ENCODE measurements at regions not wholly inside any gene's neighbourhood (a gene's known extent, or its start where the extent isn't known, plus 50 kb on each side); places are given as distances from the start of the nearest gene placed in this dataset.

DNA sequence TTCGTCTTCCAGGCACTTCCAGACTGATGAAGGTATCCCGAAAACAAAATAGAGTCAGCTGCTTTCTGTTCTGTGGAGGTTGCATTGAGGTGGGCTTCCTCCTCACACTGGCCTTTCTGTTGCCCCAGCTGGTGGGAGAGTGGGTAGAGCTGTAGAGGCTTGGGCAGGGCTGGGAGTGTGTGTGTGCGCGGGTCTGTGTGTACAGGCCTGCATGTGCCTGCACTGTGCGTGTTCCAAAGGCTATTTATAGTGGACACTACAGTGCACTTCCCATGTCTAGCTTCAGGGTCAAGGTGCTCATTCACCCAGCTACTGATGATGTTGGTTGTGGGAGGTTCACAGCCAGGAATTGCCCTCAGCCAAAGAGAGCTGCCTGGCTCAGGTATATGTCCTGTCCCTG lies 260.1 kb upstream of the HABP2 start:
- DNase-seq = no peak

DNA sequence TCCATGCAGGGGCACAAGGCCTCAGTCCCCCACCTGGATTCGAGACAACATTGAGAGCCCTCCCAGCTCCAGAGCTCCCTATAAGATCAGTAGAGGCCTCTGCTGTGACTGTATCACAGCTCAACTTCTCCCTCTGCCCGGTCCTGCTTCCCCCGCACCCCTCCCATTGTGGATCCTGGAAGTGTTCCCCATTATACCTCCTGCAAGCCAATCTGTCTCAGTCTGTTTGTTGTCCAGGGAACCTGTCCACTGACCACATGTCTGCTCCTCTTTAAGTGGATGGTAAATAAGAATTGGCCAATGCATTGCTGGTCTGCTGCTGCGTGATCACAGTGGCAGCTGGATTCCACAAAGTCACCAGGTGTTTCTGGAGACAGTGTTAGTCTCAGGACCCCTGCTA lies 259.7 kb upstream of the HABP2 start:
- no peak for DNase-seq

DNA sequence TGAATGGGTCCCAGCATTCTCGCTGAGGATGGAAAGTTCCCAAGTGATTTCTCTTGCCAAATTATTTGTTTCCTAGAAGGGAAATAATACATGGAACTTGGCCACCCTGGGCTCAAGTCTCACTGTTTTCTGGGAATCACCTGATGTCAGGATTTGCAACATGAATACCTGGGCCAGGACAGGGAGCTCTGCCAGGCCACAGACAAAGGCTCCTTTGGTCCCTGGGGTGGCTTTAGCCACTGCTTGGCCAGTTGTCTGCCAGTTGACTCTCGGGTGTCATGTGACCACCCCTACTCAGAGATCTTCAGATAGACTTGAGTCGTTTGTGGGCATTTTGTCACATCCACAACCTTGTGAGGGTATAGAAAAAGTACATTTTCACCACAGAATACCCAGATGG lies 258.0 kb upstream of the HABP2 start:
- DNase-seq = no peak

DNA sequence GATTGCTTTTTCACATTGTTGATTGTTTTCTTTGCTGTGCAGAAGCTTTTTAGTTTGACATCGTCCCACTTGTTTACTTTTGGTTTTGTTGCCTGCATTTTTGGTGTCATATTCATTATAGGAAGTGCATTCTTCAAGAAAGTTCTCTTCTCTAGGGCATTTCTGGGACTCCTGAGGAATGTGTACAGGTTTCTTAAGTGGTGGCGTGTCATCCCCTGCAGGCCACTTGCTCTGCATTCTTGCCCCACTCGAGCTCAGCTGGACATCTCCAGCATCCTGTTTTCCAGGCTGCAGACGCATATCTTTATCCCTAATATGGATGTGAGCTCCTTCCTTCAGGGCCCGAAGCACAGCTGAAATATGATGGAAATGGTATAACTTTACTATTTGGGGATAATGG lies 255.6 kb upstream of the HABP2 start:
- DNase-seq = no peak

DNA sequence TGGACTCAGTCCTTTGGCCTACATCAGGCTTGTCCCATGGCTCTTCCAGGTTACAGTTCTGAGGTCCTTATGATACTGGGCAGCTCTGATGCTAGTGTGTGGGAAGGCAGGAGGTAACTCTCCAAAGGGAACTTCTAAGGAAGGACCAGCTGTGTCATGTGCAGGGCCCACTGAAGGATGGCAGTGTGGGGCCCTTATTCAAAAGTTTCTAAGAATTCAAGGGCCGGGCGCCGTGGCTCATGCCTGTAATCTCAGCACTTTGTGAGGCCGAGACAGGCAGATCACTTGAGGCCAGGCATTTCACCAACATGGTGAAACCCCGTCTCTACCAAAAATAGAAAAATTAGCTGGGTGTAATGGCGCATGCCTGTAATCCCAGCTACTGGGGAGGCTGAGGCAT lies 254.2 kb upstream of the HABP2 start:
- no peak for DNase-seq

DNA sequence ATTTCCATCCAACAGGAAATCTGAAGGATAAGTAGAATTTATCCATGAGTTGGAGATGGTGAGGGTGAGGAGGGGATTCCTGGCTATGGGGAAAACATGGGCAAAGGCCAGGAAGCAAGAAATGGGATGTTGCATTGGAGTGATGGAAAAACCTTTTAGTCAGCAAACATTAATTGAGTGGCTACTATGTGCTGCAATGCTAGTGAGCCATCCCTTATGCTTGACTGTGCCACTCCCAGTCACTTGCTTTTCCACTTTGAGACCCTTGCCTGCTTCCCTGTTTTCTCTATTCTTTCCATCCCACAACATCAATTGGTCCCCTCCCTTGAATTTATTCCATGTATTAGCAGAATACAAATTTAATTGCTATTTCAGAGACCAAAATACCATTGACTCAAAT lies 252.7 kb upstream of the HABP2 start:
- no peak for DNase-seq

DNA sequence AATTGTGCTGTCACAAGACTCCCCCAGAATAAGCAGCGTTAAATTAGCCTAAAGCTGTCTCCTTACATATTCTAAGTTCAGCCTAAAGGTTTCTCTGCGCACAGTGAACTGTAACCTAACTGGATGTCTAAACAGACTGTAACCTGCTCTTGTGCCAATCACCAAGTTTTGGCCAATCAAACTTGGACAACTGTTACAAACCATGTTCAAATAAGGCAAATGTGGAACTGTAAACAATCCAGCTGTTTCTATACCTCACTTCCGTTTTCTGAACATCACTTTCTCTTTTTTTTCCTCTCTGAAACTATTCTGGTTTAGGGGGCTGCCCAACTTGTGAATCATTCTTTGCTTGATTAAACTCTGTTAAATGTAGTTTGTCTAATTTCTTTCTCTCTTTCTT lies 252.2 kb upstream of the HABP2 start:
- no peak for DNase-seq

DNA sequence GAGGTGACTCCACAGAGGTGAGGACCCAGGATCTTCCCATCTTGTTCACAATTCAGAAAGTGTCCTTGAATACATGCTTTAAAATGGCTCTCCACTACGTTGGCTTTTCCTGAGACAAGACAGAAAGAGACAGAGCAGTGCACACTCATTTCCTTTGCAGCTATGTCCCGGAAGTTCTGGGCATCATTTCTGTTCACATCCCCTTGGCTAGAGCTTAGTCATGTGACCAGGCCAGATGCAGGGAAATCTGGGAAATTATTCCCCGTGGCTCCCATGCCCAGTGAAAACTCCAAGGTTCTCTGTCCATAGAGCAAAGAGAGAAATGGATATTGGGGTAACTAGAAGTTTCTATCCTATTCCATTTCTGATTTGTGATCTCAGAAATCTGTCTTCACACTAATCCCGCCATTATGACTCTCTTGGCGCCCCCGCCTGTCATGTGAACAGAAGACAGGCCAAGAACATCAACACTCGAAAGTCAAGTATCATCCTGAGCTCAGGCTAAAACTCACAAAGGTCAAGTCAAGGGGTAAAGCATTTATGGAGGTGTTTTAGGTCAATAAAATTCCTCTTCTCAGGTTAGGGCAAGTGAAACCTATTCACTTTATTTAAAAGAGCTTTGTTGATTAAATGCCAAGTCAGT lies 251.4 kb upstream of the HABP2 start:
- no peak for DNase-seq

DNA sequence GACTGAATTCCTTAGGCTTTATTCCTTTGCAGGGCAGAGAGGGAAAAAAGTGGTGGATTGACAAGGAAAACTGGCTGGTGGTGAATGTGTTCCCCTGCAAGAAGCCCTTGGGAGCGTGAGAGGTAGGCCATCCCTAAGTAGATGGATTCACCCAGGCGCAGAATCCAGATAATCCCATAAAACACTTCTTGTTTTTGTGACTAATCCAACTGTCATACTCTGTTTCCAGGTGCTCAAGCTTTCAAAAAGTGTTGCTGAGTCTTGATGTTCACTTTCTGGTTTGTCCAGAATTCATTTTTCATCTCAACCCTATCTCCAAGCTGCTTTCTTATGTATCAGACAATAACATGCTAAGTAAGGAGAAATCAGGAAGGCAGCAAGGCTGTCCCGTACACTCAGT lies 250.8 kb upstream of the HABP2 start:
- no peak for DNase-seq

DNA sequence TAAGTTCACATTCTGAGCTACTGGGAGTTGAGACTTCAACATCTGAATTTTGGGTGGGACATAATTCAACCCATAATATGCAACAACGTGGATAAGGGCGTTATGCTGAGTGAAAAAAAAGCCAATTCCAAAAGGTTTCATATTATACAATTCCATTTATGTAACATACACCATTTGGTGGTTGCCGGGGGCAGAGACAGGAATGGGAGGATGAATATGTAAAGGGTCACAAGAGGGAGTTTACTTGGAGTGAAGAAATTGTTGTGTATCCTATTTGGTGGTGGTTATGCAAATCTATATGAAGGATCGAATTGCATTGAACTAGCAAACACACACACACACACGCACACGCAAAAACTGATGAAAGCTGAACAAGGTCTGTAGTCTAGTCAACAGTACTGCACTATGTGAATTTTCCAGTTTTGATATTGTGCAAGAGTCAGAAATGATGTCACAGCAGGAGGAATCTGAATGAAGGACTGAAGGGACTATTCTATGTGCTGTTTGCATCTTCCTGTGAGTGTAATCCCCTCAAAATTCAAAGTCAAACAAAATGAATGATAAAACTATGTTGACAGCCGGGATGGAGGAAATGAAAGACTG lies 249.2 kb upstream of the HABP2 start:
- DNase-seq = no peak

DNA sequence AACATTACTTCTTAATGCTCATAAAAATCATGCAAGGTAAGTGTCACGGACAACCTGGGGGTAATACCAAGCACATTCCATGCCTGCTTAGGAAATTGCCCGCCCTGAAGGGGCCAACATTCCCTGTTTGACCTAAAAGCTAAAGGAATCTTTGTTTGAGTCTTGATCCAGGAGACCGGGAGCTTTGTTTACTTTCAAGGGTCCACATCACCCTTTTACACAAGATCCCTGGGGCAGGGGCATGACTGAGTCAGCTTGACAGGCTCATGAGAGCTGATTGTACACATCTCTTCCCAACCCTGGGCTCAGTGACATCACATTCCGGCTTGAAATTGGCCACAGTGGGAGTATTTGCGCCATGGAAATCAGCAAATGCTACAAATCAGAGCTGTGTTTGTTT lies 248.1 kb upstream of the HABP2 start:
- no peak for DNase-seq

DNA sequence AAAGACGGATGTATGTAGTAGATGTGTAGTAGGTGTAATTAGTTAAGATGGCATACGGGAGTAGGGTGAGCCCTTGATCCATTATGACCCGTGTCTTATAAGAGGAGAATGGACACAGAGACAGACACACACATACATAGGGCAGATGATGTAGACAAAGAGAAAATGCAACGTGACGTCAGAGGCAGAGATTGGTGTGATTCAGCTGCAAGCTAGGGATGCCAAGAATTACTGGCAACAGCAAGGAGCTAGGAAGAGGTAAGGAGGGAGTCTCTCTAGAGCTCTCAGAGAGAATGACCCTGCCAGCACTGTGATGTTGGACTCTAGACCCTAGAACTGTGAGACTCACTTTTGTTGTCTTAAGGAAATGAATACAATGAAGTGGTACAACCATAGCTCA lies 247.0 kb upstream of the HABP2 start:
- no peak for DNase-seq

DNA sequence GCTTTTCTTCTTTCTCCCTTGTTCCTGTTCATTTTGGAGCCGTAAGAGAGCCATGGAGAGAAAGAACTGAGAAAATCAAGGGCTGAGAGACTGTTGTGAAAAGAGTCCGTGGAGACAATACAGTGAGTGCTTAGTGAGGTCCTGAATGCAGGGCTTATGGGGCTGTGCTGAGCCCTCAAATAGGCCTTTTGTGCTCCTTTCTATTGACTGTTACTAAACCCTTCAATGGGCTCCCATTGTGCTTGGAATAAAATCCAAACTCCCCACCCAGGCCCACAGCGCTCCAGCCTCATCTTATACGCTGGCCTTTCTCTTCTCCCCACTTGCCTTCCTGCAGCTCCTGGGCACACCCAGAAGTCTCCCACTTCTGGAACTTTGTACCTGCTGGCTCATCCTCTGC lies 243.1 kb upstream of the HABP2 start:
- no peak for DNase-seq

DNA sequence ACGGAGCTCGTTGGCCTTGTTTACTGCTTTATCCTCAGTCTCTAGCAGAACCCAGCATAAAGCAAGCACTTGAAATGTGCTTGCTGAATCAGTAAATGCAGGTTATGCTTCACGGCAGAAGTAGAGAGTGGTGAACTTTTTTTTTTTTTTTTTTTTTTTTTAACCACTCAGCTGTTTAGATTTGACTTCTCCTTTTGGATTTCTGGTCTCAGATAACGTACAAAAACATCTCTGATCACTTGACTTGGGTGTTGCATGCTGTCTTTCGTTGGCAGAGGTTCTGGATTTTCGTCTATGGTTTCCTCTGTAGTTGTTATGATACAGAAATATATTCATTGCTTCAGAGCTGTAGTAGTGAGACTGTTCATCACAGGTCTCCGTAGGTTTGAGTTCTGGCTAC lies 242.5 kb upstream of the HABP2 start:
- no peak for DNase-seq

DNA sequence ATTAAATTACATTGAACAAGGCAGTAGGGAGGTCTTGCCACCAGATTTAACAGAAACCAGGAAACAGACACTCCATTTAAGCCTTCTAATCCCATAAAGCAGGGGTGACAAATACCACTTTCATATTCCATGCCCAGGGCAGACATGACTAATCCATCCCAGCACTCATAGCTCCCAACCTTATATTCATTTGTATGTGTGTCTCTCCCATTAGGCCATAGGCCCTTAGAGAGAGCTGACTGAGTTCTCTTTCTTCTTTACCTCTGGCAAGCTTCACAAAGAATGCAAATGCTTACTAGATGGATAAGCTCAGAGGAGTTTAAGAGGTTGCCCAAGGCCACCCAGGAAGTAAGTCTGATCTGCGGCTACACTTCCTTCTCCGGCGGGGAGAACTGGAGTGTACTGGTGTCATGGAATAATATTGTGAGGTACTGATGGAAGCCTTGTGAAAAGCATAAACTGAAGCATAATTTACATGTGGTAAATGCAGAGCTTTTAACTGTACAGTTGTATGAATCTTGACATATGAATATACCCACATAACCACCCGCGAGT lies 239.7 kb upstream of the HABP2 start:
- no peak for DNase-seq

DNA sequence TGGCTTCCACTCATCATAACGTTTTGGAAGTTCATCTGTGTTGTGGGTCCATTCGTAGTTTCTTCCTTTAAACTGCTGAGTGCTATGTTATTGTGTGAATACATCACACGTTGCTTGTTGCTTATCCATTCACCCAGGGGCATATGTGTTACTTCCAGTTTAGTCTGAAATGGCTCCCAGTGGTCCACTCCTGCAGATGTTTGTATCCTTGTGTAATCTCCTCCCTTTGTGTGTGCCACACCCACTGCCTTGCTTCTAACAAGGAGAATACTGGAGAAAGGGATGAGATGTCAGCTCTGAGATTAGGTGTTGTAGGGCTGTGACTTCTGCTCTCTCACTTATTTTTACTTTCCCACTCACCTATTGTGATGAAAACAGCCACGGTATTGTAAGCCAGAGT lies 239.1 kb upstream of the HABP2 start:
- no peak for DNase-seq

DNA sequence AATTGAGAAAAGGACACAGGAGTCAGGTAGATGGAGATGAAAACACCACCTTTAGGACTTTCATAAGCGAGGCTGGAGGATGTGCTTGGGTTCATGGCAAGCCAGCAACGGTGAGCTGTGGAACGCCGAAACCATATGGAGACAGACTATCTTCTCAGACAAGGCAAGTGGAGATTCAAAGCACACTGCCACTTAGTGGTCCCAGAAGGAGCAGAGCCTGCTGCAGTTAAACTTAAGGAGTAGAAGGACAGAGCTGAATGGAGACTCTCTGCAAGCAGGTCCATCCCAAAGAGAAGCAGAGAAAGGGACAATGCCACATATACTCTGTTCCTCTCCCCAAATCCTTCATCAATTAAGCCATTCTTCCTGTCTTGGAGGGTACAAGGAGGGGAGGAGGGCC lies 236.3 kb upstream of the HABP2 start:
- DNase-seq = no peak

DNA sequence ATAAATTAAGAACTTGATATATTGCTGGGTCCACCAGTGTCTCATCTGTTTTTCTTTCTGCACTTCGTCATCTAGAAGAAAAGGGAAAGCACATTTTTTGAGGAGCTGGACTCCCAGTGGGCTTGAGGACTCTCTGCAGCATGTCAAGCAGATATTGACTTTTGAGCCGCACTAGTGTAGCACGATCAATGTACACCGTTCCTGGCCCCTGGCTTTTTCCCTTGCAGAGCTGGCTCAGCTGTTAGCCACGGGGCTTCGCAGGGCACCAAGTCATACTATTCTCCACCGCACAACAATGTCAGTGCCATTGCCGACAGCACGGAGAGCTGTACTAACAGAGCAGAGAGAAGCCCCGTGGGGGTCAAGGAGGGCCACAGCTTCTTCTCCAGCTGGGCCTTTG lies 235.4 kb upstream of the HABP2 start:
- no peak for DNase-seq

DNA sequence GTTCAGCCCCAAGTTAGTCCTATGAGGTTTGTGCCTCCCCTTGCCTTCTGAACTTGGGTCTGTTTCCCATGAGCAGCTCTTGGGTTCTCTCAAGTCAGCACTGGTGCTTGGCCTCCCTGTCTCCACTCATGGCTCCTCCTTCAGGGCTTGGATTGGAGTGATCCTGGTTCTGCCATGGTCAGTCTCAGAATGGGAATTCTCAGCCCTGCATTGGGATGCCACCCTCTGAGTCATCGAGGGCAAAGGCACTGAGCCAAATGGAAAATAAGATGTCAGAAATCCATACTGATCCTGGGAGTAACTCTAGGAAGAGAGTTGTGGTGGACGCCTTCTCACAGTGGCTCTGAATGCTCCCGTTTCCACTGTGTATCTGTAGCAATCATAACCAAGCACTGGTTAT lies 233.4 kb upstream of the HABP2 start:
- no peak for DNase-seq

DNA sequence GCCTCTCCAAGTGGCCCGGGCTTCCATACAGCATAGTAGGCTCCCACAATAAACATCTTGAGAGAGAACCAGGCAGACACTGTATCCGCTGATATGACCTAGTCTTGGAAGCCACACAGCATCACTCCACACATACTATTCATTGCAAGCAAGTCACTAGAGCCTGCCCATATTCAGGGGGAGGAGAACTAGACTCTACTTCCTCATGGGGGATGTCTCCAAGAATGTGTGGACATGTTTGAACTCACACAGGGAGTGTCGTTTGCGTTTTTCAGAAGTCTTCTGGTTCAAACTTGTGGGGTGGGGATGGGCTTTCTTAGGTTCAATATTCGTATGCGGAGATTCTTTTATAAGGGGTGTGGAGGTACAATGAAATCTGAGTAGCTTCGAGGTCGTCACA lies 232.6 kb upstream of the HABP2 start:
- no peak for DNase-seq

DNA sequence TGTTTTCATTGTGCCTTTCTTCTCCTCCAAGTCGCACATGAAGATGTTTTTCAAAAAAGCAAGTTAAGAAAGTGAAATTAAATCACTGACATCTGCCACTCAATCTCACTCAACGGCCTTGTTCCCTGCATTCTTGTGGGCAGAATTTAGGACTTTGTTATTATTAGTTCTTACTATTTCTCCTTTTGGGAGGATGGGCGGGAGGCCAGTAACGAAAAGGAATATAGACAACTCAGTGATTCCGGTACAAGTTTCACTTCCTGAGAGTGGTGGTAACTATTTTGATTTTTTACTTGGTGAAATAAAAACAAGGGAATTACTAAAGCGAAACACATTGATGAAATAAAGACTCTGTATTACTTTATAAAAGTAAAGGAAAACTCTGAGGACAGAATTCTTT lies 231.9 kb upstream of the HABP2 start:
- DNase-seq = no peak

DNA sequence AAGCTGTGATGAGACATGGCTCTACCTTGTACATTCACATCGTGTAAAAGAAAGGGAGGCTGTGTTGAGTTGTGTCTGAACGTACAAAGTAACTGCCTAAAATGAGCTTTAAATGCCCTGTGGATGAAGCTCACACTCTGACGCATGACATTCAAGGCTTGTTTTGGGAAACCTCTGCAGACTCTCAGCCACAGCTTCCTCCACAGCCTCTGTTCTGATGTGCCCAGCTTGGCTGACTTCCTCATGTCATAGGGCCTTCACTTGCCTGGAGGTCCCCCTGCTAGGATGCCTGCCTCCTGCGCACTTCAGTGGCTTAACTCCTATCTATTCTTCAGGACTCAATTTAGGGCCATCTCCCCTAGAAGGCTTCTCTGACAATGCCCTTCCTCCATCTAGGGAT lies 230.0 kb upstream of the HABP2 start:
- DNase-seq = no peak

DNA sequence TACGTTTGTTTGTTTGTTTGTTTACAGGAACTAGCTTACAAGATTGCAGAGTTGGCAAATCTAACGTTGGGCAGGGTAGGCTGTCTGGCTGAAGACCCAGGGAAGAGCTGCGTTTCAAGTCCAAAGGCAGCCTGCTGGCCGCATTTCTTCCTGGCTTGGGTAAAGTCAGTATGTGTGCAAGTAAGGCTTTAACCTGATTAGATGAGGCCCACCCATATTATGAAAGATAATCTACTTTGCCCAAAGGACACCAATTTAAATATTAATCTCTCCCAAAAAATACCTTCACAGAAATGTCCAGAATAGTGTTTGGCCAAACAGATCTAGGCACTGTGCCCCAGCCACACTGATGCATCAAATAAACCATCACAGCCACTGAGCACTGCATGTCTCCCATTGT lies 228.9 kb upstream of the HABP2 start:
- DNase-seq = no peak

DNA sequence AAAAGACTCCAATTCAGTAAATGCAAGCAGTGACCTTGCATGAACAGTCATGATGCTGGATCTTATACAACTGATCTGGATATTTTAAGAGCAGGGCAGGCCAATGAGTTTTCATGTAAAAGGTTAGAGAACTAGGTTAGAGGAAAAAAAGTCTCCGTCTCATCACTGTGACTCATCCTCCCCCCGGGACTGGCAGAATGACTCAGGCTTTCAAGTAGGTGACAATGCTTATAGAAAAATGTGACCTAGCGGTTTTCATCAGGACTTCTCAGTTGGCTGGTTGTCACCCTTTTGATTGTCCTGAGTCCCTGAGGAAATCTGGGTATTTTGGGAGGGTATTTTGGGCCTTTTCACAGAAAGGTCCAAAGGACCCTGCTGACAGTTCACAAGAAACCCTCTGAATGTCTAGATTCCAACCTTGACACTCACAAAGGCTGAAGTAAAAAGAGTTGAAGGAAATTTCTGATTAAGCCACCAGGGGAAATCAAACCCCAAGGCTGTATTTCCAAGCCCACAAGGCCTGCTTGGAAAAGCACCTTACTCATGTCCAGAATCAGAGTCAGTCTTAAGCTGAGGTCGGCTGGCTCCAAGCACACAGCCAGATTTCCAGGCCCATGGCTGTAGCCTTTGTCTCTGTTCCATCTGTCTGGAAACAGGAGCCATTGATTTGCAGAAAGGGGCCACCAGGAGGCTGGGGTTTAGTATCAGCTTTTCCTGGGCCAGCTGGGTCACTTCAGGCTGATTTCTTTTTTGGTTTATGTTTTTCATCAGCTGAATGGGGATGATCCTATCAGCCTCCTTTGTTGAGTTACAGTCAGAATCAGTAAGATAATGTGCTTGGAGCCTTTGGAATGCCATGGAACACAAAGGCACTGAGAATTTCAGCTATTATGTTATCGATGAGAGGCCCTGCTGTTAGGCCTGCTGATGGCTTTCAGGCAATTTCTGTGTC lies 226.4 kb upstream of the HABP2 start:
- DNase-seq = no peak
